BJ (cell line): ENCODE measurements at regions not wholly inside any gene's neighbourhood (a gene's known extent, or its start where the extent isn't known, plus 50 kb on each side); places are given as distances from the start of the nearest gene placed in this dataset.
"Not testable (repeated sequence)": the region's sequence is repeated elsewhere in the genome, so short reads cannot be mapped to it uniquely, and the experiment has no call there.

Source experiments
- CTCF ChIA-PET: fragments of 350-600 bp; formaldehyde crosslinking; extraction: SDS; loops from one replicate; lab custom pipeline; 2021; ENCODE audit warnings: antibody characterized with exemption, inconsistent platforms; lab: Yijun Ruan, JAX
- POLR2A ChIA-PET: fragments of 300-600 bp; sonication (Branson Sonifier 250); formaldehyde crosslinking; extraction: SDS; loops from one replicate; lab custom pipeline; 2021; ENCODE audit warnings: antibody characterized with exemption; lab: Charles Lee
- DNase-seq: peaks from one replicate; pipeline ENCODE4 v3.0.0-alpha.2; 2011; ENCODE audit warnings: low read depth
- H3K27me3 ChIP-seq: 2 replicates; pipeline ENCODE4 v1.6.0; 2011; ENCODE audit warnings: low read length; ENCODE audit not compliant: control insufficient read depth, insufficient read depth
- H3K36me3 ChIP-seq: 2 replicates; pipeline ENCODE4 v1.5.1; 2011; ENCODE audit warnings: low read length; ENCODE audit not compliant: control insufficient read depth, insufficient read depth
- H3K4me3 ChIP-seq: 2 replicates; pipeline ENCODE4 v1.5.1; 2011; ENCODE audit warnings: low read depth, mild to moderate bottlenecking, control low read depth, low read length
- TF ChIP-seq, protein P1 (sequence below): IDR thresholded peaks from 2 replicates; pipeline ENCODE4 v1.5.1; 2011; ENCODE audit warnings: low read depth, mild to moderate bottlenecking, control low read depth, inconsistent platforms, low read length, moderate library complexity; ENCODE audit not compliant: insufficient read depth

DNA sequence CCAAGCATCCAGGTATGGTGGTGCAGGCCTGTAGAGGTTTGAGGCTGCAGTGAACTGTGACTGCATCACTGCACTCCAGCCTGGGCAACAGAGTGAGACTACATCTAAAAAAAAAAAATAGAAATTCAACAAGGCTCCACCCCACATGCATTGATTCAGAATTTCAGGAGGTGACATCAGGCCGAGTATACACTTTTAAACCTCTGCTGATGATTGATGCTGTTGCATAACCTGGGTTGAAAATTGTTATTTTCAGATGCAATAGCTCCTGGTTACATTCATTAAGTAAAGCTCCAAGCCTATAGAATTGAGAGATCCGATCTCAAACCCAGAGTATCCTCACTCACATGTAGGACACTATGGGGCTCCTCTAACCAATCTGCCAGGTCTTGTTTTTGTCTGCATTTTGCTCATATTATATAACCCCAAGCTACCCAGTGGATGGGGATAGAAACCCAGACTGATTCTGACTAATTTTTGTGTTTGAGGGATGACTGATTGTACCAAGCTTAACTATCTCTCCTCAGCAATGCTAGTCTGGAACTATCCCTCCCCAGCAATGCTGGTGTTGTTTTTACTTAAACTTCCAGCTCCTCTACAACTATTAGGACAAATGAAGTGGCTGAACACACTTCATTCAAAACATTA is 123.5 kb upstream of the PREP start:
- Histone ChIP-seq H3K36me3 (no peaks in the 10 kb centered on the region), H3K4me3 (no peak overlapping the region), H3K27me3 (no peaks in the 10 kb centered on the region)
- TF ChIP-seq, protein P1, sequence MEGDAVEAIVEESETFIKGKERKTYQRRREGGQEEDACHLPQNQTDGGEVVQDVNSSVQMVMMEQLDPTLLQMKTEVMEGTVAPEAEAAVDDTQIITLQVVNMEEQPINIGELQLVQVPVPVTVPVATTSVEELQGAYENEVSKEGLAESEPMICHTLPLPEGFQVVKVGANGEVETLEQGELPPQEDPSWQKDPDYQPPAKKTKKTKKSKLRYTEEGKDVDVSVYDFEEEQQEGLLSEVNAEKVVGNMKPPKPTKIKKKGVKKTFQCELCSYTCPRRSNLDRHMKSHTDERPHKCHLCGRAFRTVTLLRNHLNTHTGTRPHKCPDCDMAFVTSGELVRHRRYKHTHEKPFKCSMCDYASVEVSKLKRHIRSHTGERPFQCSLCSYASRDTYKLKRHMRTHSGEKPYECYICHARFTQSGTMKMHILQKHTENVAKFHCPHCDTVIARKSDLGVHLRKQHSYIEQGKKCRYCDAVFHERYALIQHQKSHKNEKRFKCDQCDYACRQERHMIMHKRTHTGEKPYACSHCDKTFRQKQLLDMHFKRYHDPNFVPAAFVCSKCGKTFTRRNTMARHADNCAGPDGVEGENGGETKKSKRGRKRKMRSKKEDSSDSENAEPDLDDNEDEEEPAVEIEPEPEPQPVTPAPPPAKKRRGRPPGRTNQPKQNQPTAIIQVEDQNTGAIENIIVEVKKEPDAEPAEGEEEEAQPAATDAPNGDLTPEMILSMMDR, result no peak
- CTCF ChIA-PET, result interaction anchor here (1.0 kb wide), 1 partner anchor 17 kb away, joined by 3 read pairs; no protein-coding TSS in a partner anchor
- DNase-seq, result no peak
- POLR2A ChIA-PET, result interaction anchor here (0.6 kb wide), 1 partner anchor 33 kb away, joined by 4 read pairs; no protein-coding TSS in a partner anchor

DNA sequence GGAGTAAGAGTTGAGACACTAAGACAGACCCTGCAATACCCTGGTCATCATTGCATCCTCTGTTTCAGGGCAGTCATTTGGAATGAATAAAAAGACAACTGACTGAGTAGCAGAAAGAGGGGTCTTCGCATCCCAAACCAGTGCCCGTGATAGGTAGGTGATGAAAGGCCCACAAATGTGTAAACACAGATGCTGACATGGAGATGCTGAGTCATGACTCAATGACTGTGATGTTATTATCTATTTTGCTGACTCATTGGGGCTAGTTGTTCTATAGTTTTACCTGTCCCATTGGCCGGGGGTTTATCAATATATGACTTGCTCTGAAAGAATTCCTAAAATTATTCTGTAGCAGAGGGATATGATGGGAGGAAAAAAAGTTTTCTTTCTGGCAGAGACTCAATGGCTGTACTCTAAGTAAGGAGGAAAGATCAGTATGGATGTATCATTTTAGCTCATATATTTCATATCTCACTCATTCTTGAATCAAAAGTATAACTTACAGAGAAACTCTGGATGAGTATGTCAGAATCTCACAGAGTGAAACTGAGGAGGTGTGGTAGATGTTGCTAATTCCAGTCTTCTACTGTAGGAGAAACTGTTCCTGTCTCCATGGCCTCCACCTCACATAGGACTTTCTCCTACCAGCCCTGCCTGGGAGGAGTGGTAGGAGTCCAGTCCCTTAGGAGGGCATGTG is 119.9 kb upstream of the PREP start:
- CTCF ChIA-PET, result no interaction called here
- POLR2A ChIA-PET, result no interaction called here
- Histone ChIP-seq H3K27me3 (no peaks in the 10 kb centered on the region), H3K4me3 (no peak overlapping the region), H3K36me3 (no peaks in the 10 kb centered on the region)
- no peak for DNase-seq
- TF ChIP-seq, protein P1, result no peak

DNA sequence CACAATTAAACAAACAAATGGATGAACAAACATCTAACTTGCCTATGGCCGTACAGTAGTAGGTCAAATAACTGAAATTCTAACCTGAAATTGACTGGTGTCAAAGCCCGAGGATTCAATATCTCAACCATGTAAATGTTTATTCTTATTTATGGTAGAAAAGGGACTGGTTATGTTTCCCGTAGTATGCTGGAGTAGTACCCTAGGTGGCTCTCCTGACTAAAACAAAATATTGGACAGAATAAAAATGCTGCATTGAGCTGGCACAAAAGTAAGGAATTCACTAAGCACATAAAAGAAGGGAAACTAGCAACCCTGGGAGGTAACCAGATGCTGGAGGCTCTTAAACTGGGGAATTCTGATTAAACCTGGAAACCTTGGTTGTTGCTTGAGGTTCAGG is 117.1 kb upstream of the PREP start:
- Histone ChIP-seq H3K4me3 (no peak overlapping the region), H3K36me3 (no peaks in the 10 kb centered on the region), H3K27me3 (no peaks in the 10 kb centered on the region)
- DNase-seq, result no peak
- ChIA-PET POLR2A (no interaction called here), CTCF (no interaction called here)
- TF ChIP-seq, protein P1, result no peak

DNA sequence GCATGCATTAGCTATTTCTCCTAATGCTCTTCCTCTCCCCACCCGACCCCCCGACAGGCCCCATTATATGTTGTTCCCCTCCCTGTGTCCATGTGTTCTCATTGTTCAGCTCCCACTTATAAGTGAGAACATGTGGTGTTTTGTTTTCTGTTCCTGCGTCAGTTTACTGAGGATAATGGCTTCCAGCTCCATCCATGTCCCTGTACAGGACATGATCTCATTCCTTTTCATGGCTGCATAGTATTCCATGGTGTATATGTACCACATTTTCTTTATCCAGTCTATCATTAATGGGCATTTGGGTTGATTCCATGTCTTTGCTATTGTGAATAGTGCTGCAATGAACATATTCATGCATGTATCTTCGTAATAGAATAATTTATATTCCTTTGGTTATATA is 116.1 kb upstream of the PREP start:
- POLR2A ChIA-PET, CTCF ChIA-PET, H3K36me3 ChIP-seq, H3K4me3 ChIP-seq, DNase-seq, H3K27me3 ChIP-seq: not testable (repeated sequence)

DNA sequence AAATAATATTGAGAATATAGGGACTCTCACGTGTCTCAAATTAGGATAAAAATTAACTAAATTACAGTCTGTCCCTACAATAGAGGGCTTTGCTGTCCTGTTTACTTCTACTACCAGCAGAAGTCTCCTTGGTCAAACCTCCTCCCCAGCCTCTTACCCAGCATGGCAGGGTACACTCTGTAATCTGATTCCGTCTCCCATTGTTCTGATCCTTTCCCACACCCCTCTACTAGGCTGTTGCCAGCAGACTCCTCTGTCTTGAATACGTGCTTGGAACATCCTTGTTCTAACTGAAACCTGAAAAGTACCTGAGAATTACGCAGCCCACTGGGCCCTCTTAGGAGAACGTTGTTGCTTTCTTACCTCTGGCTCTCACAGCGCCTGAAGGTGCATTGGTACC is 112.2 kb upstream of the PREP start:
- Histone ChIP-seq H3K27me3 (no peaks in the 10 kb centered on the region), H3K36me3 (no peaks in the 10 kb centered on the region), H3K4me3 (no peak overlapping the region)
- DNase-seq, result no peak
- CTCF ChIA-PET, result no interaction called here
- POLR2A ChIA-PET, result no interaction called here
- TF ChIP-seq, protein P1, result no peak
